ENCODE measurements at regions not wholly inside any gene's neighbourhood (a gene's known extent, or its start where the extent isn't known, plus 50 kb on each side); places are given as distances from the start of the nearest gene placed in this dataset.
"Not testable (repeated sequence)": the region's sequence is repeated elsewhere in the genome, so short reads cannot be mapped to it uniquely, and the experiment has no call there.

DNA sequence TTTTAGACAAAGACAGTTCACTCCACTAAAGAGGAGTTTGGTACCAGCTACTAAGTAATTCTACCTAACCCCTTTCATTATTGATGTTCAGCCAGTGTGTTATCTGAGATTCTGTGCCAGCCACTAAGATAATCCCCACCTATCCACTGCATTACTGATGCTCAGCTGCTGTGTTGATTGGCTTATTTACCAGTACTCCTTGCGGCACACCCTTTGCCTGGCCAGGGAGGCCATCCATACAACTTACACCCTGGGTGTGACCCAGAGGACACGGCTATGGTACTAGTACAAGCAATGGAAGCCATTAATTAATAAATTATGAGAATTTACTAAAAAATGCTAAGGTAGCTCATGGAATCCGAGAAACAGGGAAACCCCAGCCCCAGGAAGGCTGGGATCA, 290.7 kb upstream of the CTNNB1 start:
- no peak for DNase-seq

DNA sequence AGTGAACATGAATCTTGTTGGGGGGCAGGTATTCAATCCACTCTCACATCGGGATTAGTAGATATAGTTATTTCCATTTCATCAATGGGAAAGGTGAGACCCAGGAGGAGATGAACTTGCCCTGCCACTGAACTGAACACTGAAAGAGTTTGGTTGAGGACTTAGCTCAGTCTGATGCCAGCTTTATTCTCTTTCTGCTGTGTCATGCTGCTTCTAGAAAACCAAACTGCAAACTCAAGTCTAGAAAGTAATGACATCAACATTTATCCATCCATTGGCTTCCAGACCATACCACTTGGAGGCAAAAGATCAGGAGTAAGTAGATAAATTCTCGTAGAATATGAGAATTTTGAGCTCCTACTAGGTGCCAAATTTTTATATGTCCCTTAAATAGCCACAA, 288.0 kb upstream of the CTNNB1 start:
- DNase-seq: no peak

DNA sequence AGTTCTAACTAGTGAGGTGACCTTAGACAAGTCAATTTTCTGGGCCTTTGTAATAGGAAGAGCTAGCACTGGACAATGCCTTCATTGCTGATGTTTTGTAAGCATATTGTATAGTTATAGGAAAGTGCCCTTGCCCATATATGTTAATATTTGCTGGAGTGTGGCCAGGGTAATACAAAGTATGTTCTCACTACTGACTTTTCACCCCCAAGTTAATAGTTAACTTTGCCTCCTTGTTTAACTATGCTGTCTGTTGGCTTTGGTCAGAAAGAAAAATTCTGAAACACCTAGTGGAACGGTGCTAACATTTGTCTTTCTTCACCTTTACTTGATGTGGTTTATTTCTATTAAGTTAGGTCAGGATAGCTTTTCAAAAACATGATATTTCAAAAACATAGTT, 287.4 kb upstream of the CTNNB1 start:
- DNase-seq: no peak

DNA sequence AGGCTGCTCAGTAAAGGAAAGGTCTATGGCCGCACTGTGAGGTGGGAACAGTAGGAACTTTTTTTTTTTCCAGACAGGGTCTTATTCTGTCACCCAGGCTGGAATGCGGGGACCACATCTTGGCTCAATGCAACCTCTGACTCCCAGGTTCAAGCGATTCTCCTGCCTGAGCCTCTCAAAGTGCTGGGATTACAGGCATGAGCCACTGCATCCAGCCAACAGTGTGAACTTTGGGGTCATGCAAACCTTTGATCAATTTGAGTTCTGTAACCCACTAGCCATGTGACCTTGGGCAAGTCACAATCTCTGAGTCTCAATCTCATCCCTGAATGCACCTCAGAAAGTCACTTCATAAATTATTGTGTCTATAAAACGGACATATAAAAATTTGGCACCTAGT, 286.8 kb upstream of the CTNNB1 start:
- DNase-seq: no peak

DNA sequence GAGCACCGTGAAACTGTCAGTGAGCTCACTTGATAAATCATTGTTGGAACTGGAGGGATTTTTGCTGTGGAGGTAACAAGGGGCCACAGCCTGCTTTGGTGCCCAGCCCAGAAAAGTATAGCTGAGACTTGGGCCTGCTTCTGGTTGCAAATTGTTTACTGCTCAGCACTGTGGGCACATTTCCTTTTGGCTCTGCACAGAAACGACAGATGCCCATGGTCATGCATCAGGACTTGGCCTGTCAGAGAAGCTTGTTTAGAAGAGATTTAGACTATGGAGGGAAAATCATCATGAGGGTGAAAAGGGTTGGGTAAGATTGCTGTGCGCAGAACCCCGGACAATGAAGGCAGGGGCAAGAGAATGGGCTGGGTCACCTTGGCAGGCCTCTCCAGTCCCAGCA, 286.1 kb upstream of the CTNNB1 start:
- no peak for DNase-seq

DNA sequence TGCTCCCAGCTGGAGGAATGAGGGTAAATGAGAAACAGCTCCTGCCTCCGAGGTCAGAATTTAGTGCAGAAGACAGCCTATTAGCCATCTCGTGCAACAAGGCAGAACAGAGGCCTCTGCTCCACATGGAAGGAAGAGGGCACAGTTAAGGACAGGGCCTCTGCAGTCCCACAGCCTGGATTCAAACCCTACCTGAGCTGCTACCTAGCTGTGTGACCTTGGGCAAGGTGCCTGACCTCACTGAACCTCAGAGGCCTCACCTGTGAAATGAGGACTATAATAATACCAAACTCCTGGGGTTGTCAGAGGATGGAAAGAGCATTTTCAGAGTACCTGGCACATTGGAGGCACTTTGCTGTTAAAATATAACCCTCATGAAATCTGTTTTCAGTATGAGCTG, 285.7 kb upstream of the CTNNB1 start:
- DNase-seq: no peak

DNA sequence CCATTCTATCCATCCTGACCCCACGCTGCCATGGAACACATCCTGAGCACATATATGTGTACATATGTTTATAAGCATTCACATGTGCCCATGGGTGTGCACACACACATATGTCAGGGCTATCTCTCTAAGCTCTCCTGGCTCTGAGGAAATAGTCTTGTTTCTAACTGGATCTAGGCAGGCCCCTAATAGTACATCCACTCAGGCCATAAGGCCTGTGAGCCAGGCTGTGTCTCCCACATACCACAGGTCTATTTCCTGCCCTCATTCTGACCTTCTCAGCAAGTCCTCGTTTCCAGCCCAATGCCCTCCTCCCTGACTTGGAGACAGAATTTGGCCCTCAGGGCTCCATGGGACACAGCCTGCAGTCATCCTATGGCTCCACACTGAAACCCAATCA, 284.8 kb upstream of the CTNNB1 start:
- no peak for DNase-seq

DNA sequence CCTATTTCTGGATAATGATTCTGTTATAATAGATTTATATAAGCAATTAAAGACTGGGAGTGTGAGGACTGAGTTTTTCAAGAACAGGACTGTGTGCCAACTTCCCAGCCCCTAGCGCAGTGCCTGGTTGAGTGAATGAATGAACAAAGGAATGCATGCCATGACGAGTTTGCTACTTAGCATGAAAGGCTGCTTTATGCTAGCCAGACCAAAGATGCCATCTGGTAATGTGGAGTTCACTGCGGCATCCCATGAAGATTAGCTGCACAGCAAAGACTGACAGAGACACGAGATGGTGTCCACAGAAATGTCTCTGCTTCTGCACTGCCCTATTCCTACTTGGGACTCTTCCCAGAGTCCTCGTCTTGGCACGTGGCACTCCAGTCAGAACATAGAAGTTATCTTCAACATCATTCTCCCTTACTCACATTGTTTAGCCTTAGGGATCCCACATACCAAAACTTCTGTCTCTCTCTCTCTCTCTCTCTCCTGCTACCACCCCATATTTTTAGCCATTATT, 283.9 kb upstream of the CTNNB1 start:
- DNase-seq: no peak

DNA sequence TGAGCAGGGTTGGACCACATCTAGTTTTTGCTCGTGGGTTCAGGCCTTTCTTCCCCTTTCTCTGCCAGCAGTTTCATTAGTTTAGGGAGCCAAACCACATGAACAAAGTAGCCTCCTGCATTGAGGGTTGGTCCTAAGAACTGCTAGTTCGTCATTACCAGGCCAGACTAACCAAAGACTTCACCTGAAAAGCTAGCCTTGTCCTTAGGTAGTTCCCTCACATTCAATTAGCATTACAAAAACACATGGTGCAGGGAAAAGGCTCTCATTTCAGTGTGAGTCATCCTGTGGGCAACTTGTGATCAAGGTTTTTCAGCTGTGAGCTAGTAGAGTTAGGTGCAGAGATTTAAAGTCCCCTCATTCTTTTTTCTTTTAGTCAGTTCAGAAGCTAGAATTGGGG, 279.3 kb upstream of the CTNNB1 start:
- no peak for DNase-seq

DNA sequence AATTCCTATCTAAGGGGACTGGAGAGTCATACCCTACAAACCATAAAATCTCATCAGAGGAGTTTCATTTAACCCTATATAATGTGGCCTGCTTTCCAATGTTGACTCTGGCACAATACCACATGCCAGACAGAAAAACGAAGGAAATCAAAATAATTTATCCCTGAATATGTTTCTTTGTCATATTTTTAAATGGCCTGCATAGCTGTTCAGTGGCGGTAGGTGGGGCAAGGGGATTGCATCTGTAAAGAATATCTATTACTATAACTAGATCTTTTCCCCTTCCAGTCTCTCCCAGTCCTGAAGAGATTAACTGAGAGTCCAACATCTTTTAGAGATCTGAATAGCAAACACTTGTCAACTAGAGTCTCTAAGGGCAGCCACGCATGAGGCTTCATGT, 278.1 kb upstream of the CTNNB1 start:
- DNase-seq: no peak

DNA sequence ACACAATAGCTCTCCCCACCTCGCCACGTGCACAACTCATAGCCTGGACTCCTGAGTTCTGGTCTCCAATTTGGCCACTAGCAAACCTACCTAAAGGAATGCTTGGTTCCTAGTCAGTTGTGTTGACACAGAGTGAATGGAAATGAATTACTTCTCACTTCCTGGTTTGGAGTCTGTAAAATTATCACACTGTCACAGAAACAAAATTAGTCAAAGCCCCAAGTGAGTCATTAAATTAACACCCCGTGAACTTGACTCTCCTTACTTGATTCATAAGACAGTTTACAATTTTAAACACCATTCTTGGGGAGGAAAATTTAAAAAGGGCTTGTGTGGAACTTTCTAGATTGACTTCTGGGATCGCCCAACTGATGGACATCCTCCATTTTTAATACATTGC, 276.2 kb upstream of the CTNNB1 start:
- no peak for DNase-seq

DNA sequence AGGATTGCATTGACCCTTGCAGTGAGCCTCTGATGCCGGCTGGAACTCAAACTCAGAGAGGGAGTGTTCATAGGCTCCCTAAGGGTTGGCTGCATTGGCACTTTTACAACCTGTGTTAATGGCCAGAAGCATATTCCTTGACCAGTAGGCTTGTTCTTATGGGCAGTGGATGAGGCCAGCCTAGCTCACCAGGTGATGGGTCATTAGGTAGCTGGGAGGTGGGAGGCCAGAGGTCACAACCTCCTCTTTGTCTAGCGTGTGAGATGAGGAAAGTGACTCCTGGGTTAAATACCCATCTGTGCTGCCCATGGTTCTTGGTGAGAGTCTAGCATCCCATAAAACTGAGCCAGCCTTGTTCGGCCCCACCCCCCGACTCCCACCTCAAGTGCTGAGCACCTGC, 275.7 kb upstream of the CTNNB1 start:
- DNase-seq: no peak

DNA sequence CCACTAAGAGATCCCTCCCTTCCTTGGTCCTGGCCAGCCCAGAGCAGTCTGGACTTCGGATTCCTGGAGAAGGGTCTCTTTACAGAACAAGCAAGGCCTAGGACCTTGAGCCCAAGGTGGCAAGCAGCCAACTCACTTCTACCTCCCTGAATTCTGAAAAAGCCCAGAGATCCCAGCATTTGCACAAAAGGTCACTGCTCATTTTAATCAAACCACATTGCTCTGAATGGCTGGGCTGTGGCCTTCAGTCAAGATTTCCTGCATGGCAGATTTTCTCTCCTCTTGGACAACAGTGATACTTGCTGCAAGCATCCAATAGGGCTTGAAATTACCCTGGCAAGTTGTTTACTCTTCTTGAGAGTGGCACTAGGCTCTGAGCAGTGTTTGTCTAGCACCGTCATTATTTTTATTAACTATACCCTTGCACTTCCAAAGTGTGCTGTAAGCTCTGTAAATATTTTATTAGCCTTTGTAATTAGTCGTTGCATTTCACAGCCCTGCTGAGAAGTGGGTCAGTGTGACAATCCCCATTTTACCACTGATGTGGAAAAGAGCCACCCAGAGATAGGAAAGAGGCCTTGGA, 274.7 kb upstream of the CTNNB1 start:
- no peak for DNase-seq

DNA sequence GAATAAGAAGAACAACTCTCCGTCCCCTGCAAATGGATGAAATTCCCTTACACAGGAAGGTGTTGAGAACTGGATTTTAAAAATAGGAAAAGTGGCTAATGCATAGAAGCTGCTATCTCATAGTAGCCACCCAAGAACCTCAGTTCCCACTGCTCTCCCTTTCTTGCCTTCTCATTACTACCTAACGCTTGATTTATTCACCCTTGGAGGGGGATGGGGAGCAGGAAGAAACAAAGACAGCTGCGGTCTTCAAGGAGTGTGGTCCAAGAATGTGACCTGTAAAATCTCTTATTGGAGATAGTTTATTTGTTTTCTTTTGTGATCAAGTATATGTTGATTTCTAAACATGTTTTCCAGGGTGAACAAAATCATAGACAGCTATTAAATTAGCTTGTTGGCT, 274.1 kb upstream of the CTNNB1 start:
- DNase-seq: no peak

DNA sequence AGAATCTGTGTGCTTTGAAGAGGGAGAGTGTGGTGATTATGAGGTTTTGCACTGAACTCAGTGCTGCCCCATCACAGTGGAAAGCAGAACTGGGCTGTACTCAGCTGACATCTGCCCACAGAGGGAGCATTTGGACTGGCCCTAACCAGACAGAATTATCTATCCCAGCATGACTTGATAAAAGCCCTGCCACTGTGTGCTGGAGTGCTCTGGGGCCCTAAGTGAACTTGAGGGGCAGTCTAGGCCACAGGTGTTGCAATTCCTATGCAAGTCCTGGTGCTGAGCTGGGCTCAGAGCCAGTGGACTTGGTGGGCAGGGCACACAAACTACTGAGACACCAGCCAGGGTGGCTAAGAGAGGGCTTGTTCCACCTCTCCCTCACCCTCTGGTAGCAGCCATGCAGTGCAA, 269.2 kb upstream of the CTNNB1 start:
- no peak for DNase-seq

DNA sequence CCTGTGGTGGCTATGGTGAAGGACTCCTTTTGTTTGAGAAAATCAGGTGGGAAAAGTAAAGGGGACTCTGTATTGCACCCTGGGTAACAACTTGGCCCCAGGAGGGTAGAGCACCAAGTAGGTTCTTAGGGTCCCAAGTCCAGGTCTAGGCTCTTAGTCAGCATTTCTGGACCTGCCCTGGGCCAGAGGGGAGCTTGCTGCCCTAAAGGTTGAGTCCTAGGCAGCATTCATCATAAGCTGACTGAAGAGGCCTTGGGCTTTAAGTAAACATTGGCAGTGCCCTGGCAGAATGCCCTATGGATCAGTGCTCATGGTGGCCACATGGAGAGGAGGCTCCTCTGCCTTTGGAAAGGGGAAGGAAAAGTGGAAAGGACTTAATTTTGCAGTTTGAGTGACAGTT, 268.5 kb upstream of the CTNNB1 start:
- DNase-seq: no peak

DNA sequence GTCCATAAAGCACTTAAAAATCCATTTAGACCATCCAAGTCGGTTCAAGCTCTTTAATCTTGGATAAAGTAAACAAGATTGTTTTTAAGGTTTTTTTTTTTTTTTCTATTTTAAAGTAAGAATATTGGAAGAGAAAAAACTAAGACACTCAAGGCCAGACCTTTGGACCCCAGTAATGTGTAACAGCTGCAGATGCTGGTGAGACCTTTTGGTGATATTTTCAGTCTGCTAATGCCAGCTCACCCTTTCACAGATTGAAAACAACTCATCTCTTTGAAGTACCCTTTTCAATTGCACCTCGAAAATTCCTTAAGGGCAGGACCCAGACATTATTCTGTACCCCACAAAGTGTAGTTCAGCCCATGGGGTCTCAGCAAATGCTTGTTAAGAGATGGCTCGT, 260.7 kb upstream of the CTNNB1 start:
- DNase-seq: no peak

DNA sequence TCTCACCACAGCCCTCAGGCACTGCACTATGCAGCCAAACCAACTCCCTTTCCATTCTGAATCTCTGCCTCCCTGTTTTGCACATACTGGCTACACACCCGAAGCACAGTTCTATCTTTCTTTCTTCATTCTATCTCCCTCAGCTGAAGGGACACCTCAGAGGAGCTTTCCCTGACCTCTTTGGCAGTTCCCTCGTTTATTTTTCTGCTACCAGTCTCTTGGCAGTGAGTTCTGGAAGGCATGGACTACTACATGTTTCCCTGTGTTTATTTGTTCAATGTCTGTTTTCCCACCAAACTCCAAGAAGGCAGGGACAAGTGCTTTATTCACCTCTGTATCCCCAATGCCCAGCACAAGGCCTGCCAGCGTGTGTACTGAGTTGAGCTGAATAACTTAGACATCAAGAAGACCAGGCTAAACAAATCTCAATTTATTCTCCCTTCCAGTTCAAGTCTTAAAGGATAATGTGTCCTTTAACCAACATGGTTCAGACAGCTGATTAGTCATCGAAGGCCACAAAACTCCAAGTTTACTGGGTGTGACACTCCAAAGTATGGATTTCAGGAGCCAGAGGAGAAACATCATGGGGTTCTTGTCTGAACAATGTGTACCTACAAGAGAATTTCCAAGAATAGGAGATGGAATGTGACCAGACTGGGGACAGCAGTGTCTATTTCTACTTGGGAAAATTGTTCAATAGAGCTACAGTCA, 260.1 kb upstream of the CTNNB1 start:
- DNase-seq: no peak

DNA sequence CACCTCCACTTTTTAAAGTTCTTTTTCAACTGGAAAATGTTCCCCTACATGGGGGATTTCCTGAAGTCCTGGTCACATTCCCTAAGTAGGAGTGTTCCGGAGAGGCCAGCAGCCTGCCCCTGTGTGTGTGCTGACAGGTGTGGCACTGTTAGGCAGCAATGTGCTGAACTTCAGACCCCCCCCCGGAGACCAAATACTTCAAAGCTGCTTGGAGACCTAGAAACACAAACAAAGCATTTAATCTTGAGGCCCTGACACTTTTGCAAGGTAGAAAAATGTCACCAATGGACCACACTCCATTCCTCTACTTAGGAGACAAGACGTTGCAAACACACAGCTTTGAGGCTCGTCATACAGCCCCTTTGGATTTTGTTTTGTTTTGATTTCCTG, 259.6 kb upstream of the CTNNB1 start:
- DNase-seq: no peak

DNA sequence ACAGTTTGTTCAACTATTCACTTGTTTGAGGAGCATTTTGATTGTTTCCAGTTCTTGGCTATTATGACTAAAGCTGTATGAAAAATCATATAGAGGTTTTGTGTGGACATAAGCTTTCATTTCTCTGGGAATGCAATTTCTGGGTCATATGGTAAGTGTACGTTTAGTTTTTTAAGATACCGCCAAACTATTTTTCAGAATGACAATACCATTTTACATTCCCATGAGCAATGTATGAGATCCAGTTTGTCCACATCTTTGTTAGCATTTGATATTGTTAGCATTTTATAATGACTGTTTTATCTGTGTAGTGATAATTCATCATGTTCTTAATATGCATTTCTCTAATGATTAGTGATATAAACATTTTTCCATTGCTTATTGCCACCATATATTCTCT, 258.7 kb upstream of the CTNNB1 start:
- DNase-seq: no peak

DNA sequence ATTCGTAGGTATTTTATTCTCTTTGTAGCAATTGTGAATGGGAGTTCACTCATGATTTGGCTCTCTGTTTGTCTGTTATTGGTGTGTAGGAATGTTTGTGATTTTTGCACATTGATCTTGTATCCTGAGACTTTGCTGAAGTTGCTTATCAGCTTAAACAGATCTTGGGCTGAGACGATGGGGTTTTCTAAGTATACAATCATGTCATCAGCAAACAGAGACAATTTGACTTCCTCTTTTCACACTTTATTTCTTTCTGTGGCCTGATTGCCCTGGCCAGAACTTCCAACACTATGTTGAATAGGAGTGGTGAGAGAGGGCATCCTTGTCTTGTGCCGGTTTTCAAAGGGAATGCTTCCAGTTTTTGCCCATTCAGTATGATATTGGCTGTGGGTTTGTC, 252.3 kb upstream of the CTNNB1 start:
- not testable (repeated sequence) for DNase-seq

DNA sequence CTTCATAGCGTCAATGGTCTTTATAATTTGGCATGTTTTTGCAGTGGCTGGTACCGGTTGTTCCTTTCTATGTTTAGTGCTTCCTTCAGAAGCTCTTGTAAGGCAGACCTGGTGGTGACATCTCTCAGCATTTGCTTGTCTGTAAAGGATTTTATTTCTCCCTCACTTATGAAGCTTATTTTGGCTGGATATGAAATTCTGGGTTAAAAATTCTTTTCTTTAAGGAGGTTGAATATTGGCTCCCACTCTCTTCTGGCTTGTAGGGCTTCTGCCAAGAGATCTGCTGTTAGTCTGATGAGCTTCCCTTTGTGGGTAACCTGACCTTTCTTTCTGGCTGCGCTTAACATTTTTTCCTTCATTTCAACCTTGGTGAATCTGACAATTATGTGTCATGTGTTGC, 250.0 kb upstream of the CTNNB1 start:
- DNase-seq: not testable (repeated sequence)

DNA sequence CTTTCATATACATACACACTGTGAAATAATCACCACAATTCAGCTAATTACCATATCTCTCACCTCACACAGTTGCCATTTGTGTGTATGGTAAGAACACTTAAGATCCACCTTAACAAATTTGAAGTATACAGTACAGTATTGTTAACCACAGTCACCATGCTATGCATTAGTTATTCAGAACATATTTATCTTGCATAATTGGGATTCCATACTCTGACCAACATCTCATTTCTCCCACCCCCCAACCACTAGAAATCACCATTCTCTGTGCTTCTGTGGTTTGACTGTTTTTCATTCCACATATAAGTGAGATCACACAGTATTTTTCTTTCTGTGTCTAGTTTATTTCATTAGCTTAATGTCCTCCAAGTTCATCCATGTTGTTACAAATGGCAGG, 247.7 kb upstream of the CTNNB1 start:
- DNase-seq: no peak

DNA sequence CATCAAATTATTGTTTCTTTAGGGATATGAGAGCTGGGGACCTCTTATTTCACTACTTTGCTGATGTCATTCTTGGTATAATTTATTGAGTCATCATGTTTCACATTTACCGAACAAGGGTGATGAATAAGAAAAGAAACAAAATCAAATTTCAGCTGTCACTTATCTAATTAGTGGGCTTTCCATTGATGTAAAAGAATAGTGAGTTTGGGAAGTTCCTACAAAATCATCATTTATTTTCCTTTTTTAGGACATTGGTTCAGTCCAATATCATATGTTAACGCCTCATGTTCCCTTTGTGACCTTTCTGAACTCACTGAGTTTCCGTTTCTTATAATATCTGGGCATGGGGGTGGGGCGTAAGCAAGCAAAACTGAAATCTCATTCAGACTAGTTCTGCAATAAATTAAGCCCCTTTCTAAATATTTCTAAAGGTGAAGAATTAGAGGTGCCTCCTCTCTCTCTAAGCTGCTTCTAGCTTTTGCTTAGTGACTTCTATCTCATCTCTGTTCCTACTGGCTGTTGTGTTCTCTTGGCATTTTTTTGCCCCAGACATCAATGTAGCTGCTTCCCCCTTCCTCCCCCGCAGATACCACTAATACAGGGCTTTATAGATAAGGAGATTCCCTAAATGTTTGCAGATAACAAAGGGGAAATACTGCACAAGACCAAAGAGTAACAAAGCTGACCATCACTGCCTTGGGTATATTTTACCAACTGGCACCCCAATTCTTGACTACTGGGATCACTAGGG, 238.0 kb upstream of the CTNNB1 start:
- peak; percentile 9 for DNase-seq

All from stimulated activated CD4-positive, alpha-beta T cell treated with anti-CD3 and anti-CD28 coated beads, Interleukin-15, amount 100 ng/mL, for 24 hours (primary cell).